ENCODE measurements at regions not wholly inside any gene's neighbourhood (a gene's known extent, or its start where the extent isn't known, plus 50 kb on each side); places are given as distances from the start of the nearest gene placed in this dataset.
A peak's percentile ranks its signal among the peaks of the same experiment; 100 is the strongest.

GRCh38 chr7:125661-126060 lies 66.7 kb upstream of the FAM20C start:
- TF ChIP-seq CTCF (IDR thresholded peaks at IDR 0.05) (no peak), ATF3 (CRISPR knock-in tag; conservative IDR thresholded peaks at IDR 0.05) (no peak), NFYB (CRISPR knock-in tag; conservative IDR thresholded peaks at IDR 0.05; ENCODE audit: low read depth) (no peak), MAX (CRISPR knock-in tag; IDR thresholded peaks at IDR 0.05) (no peak), ATF6 (CRISPR knock-in tag; IDR thresholded peaks at IDR 0.05) (no peak), MLX (CRISPR knock-in tag; IDR thresholded peaks at IDR 0.05) (no peak), SP1 (CRISPR knock-in tag; conservative IDR thresholded peaks at IDR 0.05) (no peak), USF1 (CRISPR knock-in tag; IDR thresholded peaks at IDR 0.05) (no peak), TEAD1 (CRISPR knock-in tag; IDR thresholded peaks at IDR 0.05) (no peak), TEAD4 (CRISPR knock-in tag; IDR thresholded peaks at IDR 0.05) (no peak), CBFB (CRISPR knock-in tag; IDR thresholded peaks at IDR 0.05; ENCODE audit: low read depth) (no peak), FOXK1 (CRISPR knock-in tag; IDR thresholded peaks at IDR 0.05) (no peak), OVOL2 (CRISPR knock-in tag; IDR thresholded peaks at IDR 0.05; ENCODE audit: borderline replicate concordance) (no peak), ZBTB21 (CRISPR knock-in tag; IDR thresholded peaks at IDR 0.05; ENCODE audit: borderline replicate concordance) (peak; percentile 57; the same call in 1 of the 2 replicates)
